HepG2 (cell line): ENCODE measurements at regions not wholly inside any gene's neighbourhood (a gene's known extent, or its start where the extent isn't known, plus 50 kb on each side); places are given as distances from the start of the nearest gene placed in this dataset.
"Not testable (repeated sequence)": the region's sequence is repeated elsewhere in the genome, so short reads cannot be mapped to it uniquely, and the experiment has no call there.

Experiments
- AGO1 ChIP-seq: fragments of 200-400 bp; formaldehyde crosslinking; IDR thresholded peaks from 2 replicates; pipeline ENCODE4 v1.6.1; 2017; ENCODE audit warnings: mild to moderate bottlenecking, low read depth, low read length, moderate library complexity; ENCODE audit not compliant: poor library complexity, severe bottlenecking
- EZH2 ChIP-seq: conservative IDR thresholded peaks from 2 replicates; pipeline ENCODE4 v1.6.1; 2012; ENCODE audit warnings: mild to moderate bottlenecking, low read depth, low read length, moderate library complexity
- GPBP1L1 ChIP-seq: sonication (generic); formaldehyde crosslinking; IDR thresholded peaks from 2 replicates; pipeline ENCODE4 v1.5.0; 2020; ENCODE audit warnings: mild to moderate bottlenecking, missing genetic modification reagents
- MED13 ChIP-seq: sonication (generic); formaldehyde crosslinking; IDR thresholded peaks from 2 replicates; pipeline ENCODE4 v1.5.0; 2020; ENCODE audit warnings: missing genetic modification reagents
- NFE2L2 ChIP-seq: fragments of 150-350 bp; IDR thresholded peaks from 2 replicates; pipeline ENCODE4 v1.6.1; 2014; ENCODE audit warnings: low read length
- SRF ChIP-seq: IDR thresholded peaks from 2 replicates; pipeline ENCODE4 v1.6.1; 2011; ENCODE audit warnings: mild to moderate bottlenecking, low read depth, low read length, moderate library complexity
- ZNF317 ChIP-seq: sonication (generic); formaldehyde crosslinking; IDR thresholded peaks from 2 replicates; pipeline ENCODE4 v1.5.0; 2020; ENCODE audit warnings: mild to moderate bottlenecking, missing genetic modification reagents

- TF ChIP-seq AGO1; MED13 (CRISPR knock-in tag); SRF; NFE2L2; EZH2; GPBP1L1 (CRISPR knock-in tag); ZNF317 (CRISPR knock-in tag): not testable (repeated sequence)
These were observed 55.9 kb downstream of the HES1 start for GRCh38 chr3:194191850-194192249.
